Stimulated activated CD4-positive, alpha-beta T cell treated with anti-CD3 and anti-CD28 coated beads, Interleukin-4, amount 100 ng/mL, for 4 hours (primary cell): ENCODE measurements at regions not wholly inside any gene's neighbourhood (a gene's known extent, or its start where the extent isn't known, plus 50 kb on each side); places are given as distances from the start of the nearest gene placed in this dataset.

Source experiments
- DNase-seq, 2 experiments: peaks; one replicate each; pipeline ENCODE4 v3.0.0-alpha.2; 2020

DNA sequence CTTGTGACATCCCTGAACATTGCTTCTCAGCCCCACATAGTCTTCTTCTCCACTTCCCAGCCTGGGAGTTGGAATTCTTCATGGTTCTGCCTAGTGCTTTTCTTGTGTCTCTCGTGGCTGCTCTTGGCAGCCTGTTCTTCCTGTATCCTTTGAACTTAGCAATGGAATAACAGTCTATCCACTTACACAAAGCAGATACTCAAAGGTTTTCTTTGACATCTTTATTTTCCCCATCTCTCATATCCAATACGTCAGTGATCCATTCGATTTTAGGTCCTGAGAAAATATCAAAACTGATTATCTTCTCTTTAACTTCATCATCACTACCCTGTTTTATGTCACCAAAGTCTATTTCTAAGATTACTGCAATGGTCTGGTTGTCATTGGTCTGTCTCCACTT is 1091.2 kb upstream of the PIK3C3 start:
- no peak for DNase-seq

DNA sequence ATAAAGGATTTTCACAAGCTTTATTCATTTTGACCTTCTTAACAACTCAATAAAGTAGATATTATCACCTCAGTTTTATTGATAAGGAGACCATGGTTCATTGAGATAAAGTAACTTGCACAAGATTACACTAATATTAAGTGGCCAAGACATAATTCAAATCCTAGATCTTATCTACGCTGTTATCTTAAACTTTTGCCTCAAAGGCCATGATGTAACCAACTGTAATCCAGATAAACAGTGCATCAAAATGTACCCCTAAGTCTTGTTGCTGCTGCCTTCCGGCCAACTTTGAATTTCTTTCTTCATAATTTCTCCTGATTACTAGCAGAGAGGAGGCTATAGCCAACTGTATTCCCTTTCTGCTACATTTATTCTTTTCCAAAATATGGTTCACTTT is 1094.8 kb upstream of the PIK3C3 start:
- DNase-seq = no peak

- DNase-seq = no peak
Observed at GRCh38 chr18:40855661-40856060, 1099.4 kb upstream of the PIK3C3 start.

GRCh38 chr18:40852406-40852805 is 1102.6 kb upstream of the PIK3C3 start:
- no peak for DNase-seq

DNA sequence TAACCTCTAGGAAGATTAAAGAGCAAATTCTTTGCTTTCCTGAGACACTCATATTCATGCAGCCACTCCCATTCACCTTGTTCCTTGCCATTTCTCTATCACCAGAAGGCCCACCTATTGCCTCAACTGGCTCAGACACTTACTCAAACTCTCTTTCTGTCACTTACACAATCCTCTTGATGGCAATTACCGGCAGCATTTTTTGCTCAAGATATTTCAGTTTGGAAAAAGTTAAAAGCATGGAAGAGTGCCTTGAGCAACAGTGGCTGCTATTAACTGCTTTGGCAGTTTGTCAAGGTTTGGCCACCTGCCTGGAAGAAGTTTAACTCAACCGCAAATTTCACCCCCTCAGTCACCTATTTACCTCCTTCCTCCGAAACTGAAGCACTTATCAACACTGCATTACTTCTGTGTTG is 1104.0 kb upstream of the PIK3C3 start:
- DNase-seq = no peak

GRCh38 chr18:40849886-40850285 is 1105.1 kb upstream of the PIK3C3 start:
- no peak for DNase-seq

- DNase-seq = no peak
Observed at GRCh38 chr18:40841467-40841866, 1113.6 kb upstream of the PIK3C3 start.

GRCh38 chr18:40841063-40841462 is 1114.0 kb upstream of the PIK3C3 start:
- DNase-seq = no peak

- no peak for DNase-seq
Observed at GRCh38 chr18:40832362-40832761, 1122.7 kb upstream of the PIK3C3 start.

DNA sequence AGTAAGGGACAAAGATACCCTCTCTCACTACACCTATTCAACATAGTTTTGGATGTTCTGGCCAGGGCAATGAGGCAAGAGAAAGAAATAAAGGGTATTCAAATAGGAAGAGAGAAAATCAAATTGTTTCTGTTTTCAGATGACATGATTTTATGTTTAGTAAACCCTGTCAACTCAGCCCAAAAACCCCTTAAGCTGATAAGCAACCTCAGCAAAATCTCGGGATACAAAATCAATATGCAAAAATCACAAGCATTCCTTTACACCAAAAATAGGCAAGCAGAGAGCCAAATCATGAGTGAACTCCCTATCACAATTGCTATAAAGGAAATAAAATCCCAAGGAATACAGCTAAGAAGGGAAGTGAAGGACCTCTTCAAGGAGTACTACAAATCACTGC is 1130.7 kb upstream of the PIK3C3 start:
- DNase-seq = no peak

- no peak for DNase-seq
Observed at GRCh38 chr18:40821596-40822243, 1133.3 kb upstream of the PIK3C3 start.

DNA sequence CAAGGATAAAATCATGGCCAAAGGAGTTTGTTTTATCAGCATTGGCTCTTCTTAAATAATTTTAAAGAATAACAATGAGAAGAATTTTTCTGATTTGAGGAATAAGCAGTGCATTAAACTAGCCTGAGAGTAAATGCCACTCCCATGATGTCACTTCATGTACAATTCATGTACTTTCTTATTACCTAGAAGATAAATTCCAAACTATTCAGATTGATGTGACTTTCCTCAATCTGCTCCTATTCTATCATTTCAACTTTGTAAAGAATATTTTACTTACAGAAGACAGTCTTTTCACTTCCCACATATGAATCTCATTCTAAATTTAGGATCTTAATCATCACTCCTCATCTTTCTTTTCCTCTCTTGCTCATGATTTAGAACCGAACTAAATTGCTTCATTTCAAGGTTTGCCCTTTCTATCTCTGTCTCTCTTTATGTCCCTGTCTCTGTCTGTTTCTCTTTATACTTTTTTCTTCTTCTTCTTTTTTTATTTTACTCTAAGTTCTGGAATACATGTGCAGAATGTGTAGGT is 1142.0 kb upstream of the PIK3C3 start:
- DNase-seq = no peak

GRCh38 chr18:40810372-40810771 is 1144.7 kb upstream of the PIK3C3 start:
- DNase-seq = no peak

- no peak for DNase-seq
Observed at GRCh38 chr18:40789286-40789685, 1165.7 kb upstream of the PIK3C3 start.

DNA sequence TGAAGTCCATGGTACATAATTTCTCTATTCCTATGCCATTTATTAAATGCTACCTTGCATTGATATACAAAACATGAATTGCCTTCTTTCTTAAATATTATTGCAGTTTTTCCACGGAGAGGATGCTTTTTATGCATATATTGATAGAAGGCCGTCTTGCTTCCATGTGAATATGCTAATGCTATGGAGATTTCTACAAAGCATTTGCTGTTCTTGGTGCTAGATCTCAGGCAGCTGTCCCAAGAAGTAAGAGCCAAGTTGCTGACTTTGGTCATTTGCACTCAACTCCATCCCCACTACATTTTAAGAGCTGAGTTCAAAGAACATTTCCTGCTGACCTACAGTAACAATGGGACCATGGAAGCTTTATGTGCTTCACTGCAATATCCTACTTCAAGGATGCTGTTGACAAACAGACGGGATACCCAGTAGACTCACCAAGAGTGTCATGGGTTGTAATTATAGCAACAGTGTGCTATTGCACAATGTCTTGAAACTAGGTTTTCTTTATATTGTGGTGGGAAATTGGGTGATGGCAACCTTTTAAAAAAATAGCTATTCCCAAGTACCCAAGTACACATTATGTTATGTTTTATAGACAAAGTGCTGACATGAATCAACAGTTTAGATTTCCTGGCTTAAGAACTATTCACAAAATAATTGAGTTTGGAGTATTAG is 1172.4 kb upstream of the PIK3C3 start:
- DNase-seq = no peak

GRCh38 chr18:40769786-40770185 is 1185.2 kb upstream of the PIK3C3 start:
- DNase-seq = no peak

DNA sequence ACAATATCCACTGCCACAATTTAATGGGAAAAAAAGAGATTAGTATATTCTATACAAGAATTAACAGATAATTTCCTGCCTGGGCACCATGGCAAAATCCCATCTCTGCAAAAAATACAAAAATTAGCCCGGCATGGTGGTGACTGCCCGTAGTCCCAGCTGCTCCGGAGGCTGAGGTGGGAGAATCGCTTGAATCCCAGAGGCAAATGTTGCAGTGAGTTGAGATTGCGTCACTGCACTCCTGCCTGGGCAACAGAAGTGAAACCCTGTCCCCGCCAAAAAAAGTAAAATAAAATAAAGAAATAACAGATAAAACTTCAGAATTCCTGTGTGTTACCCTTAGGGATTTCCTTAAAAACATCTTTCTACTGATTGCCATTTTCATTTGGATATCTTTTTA is 1194.8 kb upstream of the PIK3C3 start:
- no peak for DNase-seq

DNA sequence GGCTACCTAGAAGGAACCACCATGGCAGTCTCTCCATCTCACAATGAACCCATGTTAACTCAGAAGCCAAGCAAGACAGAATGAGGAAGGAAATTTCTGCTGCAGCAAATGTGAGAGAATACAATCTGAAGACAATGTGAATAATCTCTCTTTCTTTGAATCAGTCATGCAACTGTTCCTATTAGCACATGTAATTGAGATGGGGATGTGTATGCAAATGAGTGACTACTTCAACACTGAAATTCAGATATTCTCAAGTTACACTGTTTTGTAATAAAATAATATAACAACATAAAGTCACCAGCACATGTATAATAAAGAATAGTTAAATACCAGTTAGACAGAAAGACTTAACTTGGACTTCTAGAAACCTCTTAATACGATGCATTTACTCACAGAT is 1200.6 kb upstream of the PIK3C3 start:
- no peak for DNase-seq

DNA sequence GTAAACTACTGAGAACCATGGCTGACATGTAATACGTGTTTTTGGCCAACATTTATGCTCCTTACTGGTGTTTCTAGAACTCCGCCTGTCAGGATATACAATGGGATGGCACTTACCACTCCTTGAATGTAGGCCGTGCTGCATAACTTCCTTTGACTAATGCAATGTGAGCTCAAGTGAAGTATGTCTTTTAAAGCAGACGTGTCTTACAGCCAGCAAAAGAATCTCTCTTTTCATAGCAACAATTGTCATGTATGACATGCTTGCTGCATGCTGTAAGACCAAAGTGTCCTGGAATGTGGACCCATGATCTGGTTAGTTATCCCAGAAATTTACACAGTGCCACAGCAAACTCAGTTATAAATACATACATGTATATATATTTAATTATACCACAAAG is 1202.7 kb upstream of the PIK3C3 start:
- DNase-seq = no peak

- DNase-seq = no peak
Observed at GRCh38 chr18:40751186-40751585, 1203.8 kb upstream of the PIK3C3 start.

DNA sequence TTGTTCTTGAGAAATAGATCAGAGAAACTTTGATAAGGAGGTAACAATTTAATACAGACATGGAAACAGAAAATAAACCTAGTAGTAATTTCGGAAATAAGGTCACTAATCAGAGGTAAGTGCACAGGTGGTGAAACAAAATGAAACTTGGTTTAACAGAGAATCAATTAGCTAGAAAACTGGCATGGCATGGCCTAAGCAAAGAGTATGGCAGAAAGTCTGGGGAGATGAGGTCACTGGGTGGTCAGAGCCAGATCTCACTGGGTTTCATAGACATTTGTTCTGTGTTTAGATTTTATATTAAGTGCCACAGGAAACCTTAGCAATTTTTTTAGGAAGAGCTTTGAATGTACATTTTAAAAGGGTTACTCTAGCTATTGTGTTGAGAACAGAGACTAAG is 1216.0 kb upstream of the PIK3C3 start:
- no peak for DNase-seq

DNA sequence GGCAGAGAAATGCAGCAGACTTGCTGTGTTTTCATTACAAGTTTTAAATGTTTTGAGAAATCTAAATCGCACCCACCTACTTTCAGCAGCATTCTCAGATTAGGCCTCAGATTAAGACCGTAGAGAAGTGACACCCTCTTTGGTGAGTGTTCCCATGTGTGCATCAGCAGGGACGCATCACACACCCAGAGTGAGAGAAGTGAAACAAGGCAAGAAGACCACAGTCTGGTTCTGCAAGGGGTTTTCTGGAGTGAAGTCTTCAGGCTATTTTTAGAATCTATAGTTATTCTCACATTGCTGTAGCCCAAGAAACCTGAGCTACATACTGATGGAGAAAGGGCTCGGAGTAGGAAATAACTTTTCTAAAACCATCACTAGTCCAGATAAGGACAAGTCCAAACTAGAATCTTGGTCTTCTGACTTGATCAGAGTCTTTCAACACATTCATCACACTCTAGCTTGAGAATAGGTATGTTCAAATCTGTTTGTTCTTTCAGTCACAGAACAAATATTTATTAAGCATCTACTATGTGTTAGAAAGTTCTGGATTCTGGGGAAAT is 1216.6 kb upstream of the PIK3C3 start:
- DNase-seq = no peak

DNA sequence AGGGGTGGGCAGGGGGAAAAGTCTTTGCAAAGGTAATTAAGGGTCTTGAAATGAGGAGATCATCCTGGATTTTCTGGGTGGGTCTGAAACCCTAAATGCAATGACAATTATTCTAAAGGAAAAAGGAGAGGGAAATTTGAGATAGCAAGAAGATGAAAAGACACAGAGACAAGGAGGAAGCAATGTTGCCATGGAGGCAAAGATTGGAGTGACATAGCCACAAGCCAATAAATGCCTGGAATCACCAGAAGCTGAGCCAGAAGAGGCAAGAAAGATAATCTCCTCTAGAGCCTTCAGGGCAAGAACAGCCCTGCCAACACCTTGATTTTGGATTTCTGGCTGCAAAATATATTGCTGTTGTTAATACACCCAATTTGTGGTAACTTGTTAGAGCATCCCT is 1246.3 kb upstream of the PIK3C3 start:
- DNase-seq = no peak

GRCh38 chr18:40707797-40708196 is 1247.2 kb upstream of the PIK3C3 start:
- DNase-seq = no peak
